ENCODE measurements at regions not wholly inside any gene's neighbourhood (a gene's known extent, or its start where the extent isn't known, plus 50 kb on each side); places are given as distances from the start of the nearest gene placed in this dataset.
"Not testable (repeated sequence)": the region's sequence is repeated elsewhere in the genome, so short reads cannot be mapped to it uniquely, and the experiment has no call there.

- not testable (repeated sequence) for TF ChIP-seq CTCF (IDR thresholded peaks at IDR 0.05; ENCODE audit: low read depth, low read length); MAX (IDR thresholded peaks at IDR 0.05; ENCODE audit: low read depth, low read length); POLR2A (IDR thresholded peaks at IDR 0.05; ENCODE audit: extremely low read depth, insufficient read length); MYC (IDR thresholded peaks at IDR 0.05; ENCODE audit: low read depth, low read length)
Observed at GRCh38 chr1:228653057-228653456, 82.2 kb upstream of the RHOU start.
